HUDEP-2 (cell line): ENCODE measurements at regions not wholly inside any gene's neighbourhood (a gene's known extent, or its start where the extent isn't known, plus 50 kb on each side); places are given as distances from the start of the nearest gene placed in this dataset.
A peak's percentile ranks its signal among the peaks of the same experiment; 100 is the strongest.

Experiments
- DNase-seq, 76 experiments: peaks; one replicate each; lab custom pipeline; 2025; ENCODE audit not compliant: unreplicated experiment in 76 of 76; lab: John Stamatoyannopoulos, UW

DNA sequence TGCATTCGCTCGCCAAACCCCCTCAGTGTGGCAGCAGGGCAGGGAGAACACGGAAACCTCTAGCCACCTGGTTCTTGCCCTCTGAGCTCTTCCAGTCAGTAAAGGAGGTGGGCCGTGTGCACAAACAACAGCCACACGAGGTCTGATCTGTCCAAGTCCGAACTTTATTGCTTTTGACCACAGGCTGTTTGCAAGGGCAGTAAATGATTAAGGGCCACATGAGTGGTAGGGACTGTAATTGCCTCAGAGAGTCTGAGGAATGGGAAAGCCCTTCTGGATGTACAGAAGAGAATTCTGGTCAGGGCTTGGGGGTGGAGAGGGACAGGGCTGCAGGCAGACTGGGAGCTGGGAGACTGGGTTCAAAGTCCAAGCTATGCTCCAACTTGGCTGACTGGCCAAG lies 75.7 kb upstream of the LHX1 start:
- DNase-seq = no peak

GRCh38 chr17:36862116-36862920 lies 75.0 kb upstream of the LHX1 start:
- DNase-seq = peak in 32 of 76 experiments; percentile 4 to 54 (median 23)

- DNase-seq = no peak
Measured at GRCh38 chr17:36863131-36863530, 74.1 kb upstream of the LHX1 start.

DNA sequence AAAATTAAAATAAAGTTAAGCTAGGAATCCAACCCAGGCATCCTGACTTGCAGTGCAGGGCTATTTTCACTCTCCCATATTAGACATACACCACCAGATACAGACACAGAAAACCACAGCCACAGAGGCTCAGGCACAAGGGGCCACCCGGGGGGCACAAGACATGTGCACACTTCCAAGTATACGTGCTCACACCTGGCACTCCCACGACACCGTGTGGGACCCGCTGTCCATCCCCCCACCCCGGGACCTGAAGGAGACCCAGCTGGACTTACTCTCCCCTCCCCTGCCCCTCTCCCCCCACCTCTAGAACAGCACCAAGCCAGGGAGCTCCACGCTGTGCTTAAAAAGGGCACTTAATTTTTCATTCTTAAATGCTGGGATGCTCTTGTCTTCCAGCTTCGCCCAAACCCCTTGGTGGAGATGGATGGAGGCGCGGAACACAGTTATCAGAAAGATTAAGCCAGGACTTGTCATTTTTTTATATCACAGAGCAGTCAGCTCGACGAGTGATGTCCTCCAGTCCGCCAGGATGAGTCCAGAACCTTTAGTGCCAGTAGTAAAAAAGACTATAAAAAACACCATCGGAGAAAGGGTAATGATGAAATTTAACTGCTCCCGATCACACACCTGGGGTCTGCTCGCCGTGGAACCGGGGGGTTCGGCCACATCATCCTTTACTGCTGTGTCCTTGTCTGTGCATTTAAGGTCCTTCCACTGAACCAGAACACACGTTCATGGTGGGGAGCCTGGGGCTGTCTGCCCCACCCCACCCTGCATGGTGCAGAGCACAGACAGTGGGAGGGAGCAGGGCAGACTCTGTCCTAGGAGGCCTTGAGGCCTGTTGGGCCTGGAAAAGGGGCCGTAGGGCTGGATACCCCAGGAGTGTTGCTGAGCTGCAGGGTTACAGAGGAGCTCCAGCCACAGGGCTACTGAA lies 73.3 kb upstream of the LHX1 start:
- DNase-seq = no peak

DNA sequence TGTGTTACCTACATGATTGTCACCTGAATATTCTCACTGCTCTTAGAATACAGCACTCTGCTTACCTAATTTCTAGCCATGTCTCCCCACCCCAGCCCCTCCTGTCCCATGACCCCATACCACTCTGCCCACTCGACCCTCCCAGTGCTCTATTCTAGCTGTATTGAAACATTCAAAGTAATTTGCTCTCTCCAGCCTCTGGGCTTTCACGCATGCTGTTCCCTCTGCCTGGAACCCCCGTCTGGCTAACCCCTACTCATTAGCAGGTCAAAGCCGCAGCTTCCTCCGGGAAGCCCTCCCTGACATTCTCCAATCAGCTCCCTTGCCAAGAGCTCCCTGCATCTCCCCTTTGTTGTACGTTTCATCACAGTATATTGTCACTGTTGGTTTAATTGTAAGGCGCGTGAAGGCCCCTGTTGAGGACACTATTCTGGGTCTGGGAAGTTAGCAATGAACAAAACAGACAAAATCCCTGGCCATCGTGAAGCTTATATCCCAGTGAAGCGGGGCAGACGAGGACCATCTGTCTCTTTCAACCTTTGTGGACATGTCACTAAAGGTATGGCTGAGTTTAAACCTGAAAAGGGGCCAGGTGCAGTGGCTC lies 72.3 kb upstream of the LHX1 start:
- no peak for DNase-seq

DNA sequence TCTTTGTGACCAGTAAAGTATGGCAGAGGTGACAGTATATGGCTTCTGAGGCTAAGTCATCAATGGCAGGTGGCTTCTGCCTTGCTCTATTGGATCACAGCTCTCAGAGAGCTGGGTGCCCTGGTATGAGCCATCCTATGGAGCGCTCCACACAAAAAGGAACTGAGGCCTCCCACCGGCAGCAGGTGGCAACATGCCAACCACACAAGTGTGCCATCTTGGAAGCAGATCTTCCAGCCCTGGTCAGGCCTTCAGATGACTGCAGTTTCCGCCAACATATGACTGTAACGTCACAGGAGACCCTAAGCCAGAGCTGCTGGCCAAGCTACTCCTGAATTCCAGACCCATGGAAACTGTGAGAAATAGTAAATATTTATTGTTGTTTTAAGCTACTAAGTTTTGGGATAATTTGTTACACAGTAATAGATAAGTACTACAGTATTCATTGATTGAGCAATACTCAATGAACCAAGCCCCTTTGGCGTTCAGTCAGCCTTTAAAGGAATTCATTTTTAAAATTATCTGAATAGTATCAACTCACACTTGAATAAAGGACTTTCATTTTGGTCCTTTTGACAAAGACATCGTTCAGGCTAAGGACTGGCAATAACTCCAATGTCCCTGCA lies 69.4 kb upstream of the LHX1 start:
- DNase-seq = no peak

DNA sequence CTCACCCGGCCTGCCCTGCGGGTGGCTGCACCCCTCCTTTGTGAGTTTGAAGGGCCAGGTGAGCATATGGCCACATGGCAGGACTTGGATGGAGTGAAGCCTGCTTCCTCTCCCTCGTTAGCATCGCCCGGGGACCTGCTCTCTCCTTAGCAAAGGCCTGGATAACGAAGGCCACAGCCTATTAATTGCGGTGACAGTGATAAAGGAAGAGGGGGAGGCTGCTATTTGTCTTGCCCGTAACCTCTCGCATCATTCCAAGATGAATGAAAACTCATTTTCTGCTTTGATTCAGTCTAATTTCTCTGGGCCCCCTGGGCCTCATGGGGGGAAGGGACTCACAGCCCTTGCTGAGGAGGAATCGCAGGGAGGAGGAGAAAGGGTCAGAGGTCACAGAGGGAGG lies 68.5 kb upstream of the LHX1 start:
- DNase-seq = no peak

DNA sequence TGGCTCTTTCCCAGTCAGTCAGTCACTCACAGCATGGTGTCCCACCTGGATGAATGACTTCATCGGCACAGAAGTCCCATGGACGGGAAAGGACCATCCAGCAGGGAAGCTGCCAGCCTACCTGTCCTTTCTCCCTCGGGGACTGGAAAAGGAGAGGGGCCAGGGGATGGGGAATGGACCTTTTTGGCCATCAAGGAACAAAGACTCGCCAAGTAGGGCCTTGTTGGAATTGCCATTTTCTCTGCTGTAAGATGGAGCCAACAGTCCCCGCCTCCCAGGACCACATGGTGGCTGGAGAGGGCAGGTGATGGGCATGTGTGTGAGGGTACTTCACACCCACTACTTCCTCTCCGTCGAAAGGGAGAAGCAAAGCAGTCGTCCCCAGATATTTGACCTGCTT lies 67.8 kb upstream of the LHX1 start:
- no peak for DNase-seq

DNA sequence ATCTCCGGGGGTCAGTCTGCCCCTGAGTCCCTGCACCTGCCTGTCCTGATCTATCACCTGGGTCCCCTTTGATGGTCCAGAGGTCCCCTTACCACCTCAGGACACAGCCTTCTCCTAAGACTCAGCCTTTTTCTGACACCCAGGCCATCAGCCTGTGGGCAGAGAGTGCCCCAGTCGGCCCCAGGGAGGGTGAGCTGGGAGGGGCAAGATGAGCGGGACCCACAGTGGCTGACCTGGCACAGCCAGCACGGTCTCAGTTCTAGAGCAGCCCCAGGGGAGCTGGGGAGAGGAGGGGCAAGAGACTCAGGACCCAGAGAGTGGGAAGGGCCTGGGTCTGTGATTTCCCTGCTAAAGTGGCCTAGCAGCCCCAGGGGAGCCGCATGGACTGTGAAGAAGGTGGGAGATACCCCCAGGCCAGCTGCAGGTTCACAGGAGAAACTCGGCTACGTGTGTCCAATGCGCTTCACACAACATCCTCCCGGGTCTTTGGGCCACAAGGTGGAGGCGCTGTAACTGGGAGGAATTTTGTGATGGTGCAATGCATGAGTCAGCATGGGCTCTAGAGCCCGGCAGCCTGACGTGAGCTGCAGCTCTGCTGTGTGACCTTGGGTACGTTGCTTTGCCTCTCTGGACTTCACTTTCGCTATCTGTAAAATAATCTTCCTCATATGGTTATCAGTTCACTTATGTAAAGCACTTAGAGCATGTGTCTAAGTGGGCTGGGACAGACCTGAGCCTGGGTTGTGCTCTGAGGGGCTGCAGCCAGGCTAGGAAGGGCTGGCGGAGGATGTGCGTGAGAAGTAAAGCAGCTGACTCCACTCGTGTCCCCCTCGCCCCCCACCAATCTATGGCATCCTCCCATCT lies 67.2 kb upstream of the LHX1 start:
- no peak for DNase-seq

- no peak for DNase-seq
Measured at GRCh38 chr17:36870720-36870999, 66.6 kb upstream of the LHX1 start.

DNA sequence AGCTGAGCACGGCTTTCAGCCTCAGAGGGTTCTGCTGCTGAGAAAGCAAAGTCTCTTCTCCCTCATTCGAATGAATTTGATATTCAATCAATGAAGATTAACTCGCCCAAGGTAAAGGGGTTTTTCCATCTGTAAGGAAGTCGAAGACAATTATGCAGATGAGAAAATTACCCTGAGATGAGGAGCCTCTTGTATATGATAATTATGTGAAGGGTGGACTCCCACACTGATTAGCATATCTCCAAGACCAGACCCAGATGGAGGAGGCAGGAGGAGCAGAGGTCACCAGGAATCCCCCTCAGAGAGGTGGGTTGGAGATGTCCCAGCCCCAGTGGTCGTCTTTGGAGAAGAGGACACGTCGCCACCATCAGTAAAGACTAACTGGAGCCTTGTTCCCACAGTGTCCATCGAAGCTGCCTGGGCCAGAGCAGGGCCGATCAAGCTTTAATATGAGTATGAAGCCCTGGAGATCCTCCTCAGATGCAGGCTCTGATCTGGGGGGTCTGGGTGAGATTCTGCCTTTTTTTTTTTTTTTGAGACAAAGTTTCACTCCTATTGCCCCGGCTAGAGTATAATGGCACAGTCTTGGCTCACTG lies 61.5 kb upstream of the LHX1 start:
- no peak for DNase-seq

DNA sequence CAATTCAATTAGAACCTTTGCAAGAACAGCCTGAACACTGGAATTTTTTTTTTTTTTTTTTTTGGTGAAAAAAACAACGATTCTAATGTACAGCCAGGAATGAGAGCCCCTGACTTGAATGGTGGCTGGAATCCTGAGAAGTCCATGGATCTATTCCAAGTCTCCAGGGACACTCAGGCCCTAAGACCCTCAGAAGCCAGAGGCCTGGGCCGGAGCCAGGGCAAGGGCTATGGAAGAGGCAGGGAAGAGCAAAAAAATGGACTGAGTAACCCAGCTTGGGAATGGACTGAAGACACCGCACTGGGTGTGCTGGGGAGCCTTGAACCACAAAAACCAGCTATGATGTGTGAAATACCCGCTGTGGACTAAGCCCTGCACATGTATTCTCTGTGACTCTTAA lies 60.3 kb upstream of the LHX1 start:
- DNase-seq = no peak

DNA sequence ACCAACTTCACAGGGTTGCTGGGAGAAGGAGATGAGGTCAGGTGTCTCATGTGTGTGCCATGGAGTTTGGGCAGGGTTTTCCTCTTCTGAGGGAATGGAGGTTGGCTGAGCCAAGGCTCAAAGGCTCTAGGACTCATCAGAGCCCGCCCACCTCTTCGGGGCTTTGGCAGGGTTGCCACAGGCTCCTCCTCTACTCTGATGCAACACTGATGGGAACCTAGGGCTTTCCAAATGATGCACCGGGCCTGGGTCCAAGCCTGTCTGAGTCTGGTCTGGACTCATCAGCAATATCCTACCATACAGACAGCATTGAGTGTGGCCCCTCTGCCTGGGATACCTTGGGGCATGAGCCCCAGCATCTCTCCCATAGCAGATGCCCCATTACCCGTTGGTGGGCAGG lies 59.5 kb upstream of the LHX1 start:
- no peak for DNase-seq

DNA sequence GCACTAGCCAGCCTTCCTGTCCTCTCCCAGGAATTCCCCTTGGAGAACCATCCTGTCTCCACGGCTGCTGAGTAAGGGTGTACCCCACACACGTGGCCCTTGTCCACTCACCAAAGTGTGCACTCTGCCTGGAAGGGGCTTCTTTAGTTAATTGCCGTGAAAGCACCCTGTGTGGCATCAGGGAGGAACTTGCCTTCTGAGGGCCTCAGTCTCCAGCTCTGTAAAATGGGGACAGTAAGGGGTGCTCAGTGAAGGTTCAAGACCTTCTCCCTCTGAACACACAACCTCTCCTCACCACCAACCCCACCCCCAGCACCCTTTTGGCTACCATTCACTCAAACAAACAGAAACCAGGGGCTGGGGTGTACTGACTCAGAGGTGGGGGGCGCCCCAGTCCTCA lies 59.1 kb upstream of the LHX1 start:
- no peak for DNase-seq

- no peak for DNase-seq
Measured at GRCh38 chr17:36879027-36879426, 58.2 kb upstream of the LHX1 start.

DNA sequence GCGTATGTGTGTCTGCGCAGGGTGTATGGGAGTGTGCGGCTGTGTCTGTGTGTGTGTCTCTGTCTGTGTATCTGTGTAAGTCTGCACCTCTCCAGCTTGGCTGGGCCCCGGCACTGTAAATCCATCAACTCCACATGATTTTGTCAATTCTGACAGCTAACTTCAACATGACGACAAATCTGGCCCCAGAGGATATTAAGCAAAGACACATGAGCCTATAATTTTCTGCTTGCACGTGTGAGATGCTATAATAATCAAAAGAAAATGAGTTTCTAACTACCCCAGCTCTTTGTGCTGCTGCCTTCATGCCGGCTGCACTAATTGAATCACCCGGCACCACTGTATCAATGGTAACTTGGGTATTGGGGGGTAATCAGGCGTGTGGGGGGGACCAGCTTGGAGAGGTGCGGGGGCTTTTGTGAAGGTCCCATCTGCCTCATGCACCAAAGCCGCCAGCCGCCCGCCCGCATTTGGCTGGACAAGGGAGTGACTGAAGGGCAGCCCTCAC lies 57.6 kb upstream of the LHX1 start:
- DNase-seq = no peak

- no peak for DNase-seq
Measured at GRCh38 chr17:36880268-36880905, 56.9 kb upstream of the LHX1 start.

- no peak for DNase-seq
Measured at GRCh38 chr17:36881323-36881722, 56.0 kb upstream of the LHX1 start.

DNA sequence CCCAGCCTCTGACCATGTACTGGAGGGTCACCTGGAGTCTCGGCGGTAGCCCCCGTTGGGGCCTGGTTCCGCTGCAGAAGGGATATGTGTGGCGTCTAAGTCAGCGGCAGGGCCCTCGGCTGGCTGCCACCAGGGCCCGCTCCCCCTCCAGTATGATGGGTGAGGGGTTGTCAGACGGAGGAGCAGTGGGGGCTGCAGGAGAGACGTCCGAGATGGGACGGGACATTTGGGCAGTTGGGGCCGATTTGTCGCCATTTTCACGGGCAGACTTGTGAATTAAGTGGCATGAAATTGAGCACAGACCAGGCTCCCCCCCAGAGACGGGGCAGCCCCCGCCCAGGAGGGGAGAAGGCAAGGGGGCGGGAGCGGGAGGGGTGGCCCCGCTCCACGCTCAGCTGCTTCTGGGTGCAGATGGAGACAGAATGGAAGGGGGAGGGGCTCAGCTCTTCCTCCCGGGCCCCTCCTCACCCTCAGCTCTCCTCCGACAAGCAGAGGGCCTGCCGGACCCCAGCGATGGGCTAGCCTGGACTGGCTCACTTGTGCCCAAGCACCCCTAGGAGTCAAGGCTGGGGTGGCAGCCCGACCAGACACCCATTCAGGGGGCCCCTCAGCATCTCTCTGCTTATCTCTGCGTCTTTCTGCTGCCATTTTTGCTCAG lies 52.7 kb upstream of the LHX1 start:
- DNase-seq = no peak
